ENCODE measurements at regions not wholly inside any gene's neighbourhood (a gene's known extent, or its start where the extent isn't known, plus 50 kb on each side); places are given as distances from the start of the nearest gene placed in this dataset.

GRCh38 chr20:51253280-51253679 lies 230.4 kb upstream of the KCNG1 start:
- TF ChIP-seq, protein P1, sequence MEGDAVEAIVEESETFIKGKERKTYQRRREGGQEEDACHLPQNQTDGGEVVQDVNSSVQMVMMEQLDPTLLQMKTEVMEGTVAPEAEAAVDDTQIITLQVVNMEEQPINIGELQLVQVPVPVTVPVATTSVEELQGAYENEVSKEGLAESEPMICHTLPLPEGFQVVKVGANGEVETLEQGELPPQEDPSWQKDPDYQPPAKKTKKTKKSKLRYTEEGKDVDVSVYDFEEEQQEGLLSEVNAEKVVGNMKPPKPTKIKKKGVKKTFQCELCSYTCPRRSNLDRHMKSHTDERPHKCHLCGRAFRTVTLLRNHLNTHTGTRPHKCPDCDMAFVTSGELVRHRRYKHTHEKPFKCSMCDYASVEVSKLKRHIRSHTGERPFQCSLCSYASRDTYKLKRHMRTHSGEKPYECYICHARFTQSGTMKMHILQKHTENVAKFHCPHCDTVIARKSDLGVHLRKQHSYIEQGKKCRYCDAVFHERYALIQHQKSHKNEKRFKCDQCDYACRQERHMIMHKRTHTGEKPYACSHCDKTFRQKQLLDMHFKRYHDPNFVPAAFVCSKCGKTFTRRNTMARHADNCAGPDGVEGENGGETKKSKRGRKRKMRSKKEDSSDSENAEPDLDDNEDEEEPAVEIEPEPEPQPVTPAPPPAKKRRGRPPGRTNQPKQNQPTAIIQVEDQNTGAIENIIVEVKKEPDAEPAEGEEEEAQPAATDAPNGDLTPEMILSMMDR (IDR thresholded peaks at IDR 0.05), result no peak
- no peak for TF ChIP-seq POLR2A (IDR thresholded peaks at IDR 0.05)

Measured in lower leg skin (tissue), 3 donors.